BE2C (cell line): ENCODE measurements at regions not wholly inside any gene's neighbourhood (a gene's known extent, or its start where the extent isn't known, plus 50 kb on each side); places are given as distances from the start of the nearest gene placed in this dataset.
"Not testable (repeated sequence)": the region's sequence is repeated elsewhere in the genome, so short reads cannot be mapped to it uniquely, and the experiment has no call there.

Experiments
- DNase-seq: peaks from one replicate; pipeline ENCODE4 v3.0.0-alpha.2; 2020
- H3K27me3 ChIP-seq: fragments of 250-450 bp; sonication (Bioruptor Pico); 2 replicates; pipeline ENCODE4 v1.5.1; 2020; ENCODE audit warnings: mild to moderate bottlenecking
- H3K36me3 ChIP-seq: fragments of 250-450 bp; sonication (Bioruptor Pico); 2 replicates; pipeline ENCODE4 v1.5.1; 2020; ENCODE audit warnings: mild to moderate bottlenecking
- H3K4me1 ChIP-seq: fragments of 250-450 bp; sonication (Bioruptor Pico); 2 replicates; pipeline ENCODE4 v1.5.1; 2020
- H3K4me3 ChIP-seq: 2 replicates; pipeline ENCODE4 v1.5.1; 2011; ENCODE audit warnings: low read depth, low read length
- H3K9me3 ChIP-seq: fragments of 250-450 bp; sonication (Bioruptor Pico); 2 replicates; pipeline ENCODE4 v1.5.1; 2020
- TF ChIP-seq, protein P1 (sequence below): IDR thresholded peaks from 2 replicates; pipeline ENCODE4 v1.5.1; 2012; ENCODE audit warnings: mild to moderate bottlenecking, low read depth, low read length

DNA sequence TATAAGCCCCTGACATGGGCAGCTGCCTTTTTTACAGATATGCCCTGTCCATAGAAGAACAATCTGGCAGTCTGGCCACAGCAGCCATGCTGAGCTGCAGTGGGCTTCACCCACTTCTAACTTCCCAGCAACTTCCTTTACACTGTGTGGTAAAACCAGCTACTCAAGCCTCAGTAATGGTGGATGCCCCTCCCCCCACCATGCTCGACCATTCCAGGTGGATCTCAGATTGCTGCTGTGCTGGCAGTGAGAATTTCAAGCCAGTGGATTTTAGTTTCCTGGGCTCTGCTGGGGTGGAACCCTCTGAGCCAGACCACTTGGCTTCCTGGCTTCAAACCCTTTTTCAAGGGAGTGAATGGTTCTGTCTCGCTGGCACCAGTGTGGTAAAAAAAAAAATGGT, 355.9 kb upstream of the EDA2R start:
- Histone ChIP-seq H3K4me3 (no peak overlapping the region), H3K36me3 (no peaks in the 10 kb centered on the region), H3K27me3 (no peaks in the 10 kb centered on the region), H3K9me3 (no peaks in the 10 kb centered on the region), H3K4me1 (no peaks in the 10 kb centered on the region)
- TF ChIP-seq, protein P1, sequence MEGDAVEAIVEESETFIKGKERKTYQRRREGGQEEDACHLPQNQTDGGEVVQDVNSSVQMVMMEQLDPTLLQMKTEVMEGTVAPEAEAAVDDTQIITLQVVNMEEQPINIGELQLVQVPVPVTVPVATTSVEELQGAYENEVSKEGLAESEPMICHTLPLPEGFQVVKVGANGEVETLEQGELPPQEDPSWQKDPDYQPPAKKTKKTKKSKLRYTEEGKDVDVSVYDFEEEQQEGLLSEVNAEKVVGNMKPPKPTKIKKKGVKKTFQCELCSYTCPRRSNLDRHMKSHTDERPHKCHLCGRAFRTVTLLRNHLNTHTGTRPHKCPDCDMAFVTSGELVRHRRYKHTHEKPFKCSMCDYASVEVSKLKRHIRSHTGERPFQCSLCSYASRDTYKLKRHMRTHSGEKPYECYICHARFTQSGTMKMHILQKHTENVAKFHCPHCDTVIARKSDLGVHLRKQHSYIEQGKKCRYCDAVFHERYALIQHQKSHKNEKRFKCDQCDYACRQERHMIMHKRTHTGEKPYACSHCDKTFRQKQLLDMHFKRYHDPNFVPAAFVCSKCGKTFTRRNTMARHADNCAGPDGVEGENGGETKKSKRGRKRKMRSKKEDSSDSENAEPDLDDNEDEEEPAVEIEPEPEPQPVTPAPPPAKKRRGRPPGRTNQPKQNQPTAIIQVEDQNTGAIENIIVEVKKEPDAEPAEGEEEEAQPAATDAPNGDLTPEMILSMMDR, result no peak
- DNase-seq, result no peak

DNA sequence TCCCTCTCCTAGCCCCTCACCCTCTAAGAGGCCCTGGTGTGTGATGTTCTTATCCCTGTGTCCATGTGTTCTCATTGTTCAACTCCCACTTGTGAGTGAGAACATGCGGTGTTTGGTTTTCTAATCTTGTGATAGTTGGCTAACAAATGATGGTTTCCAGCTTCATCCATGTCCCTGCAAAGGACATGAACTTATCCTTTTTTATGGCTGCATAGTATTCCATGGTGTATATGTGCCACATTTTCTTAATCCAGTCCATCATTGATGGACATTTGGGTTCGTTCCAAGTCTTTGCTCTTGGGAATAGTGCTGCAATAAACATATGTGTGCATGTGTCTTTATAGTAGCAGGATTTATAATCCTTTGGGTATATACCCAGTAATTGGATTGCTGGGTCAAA, 353.2 kb upstream of the EDA2R start:
- H3K36me3 ChIP-seq, H3K9me3 ChIP-seq, DNase-seq, H3K4me3 ChIP-seq, H3K27me3 ChIP-seq, H3K4me1 ChIP-seq: not testable (repeated sequence)

DNA sequence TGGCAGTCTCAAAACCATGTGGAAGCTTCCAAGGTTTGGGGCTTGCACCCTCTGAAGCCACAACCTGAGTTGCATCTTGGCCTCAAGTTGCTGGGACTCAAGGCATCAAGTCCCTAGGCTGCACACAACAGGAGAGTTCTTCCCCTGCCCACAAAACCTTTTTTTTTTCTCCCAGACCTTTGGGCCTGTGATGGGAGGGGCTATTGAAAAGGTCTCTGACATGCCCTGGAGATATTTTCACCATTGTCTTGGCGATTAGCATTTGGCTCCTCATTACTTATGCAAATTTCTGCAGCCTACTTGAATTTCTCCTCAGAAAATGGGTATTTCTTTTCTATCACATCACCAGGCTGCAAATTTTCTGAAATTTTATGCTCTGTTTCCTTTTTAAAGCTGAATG, 349.5 kb upstream of the EDA2R start:
- no peak for DNase-seq
- H3K4me1 ChIP-seq, result no peaks in the 10 kb centered on the region
- TF ChIP-seq, protein P1, result no peak
- no peaks in the 10 kb centered on the region for H3K36me3 ChIP-seq
- no peaks in the 10 kb centered on the region for H3K27me3 ChIP-seq
- H3K9me3 ChIP-seq, result no peaks in the 10 kb centered on the region
- H3K4me3 ChIP-seq, result no peak overlapping the region

DNA sequence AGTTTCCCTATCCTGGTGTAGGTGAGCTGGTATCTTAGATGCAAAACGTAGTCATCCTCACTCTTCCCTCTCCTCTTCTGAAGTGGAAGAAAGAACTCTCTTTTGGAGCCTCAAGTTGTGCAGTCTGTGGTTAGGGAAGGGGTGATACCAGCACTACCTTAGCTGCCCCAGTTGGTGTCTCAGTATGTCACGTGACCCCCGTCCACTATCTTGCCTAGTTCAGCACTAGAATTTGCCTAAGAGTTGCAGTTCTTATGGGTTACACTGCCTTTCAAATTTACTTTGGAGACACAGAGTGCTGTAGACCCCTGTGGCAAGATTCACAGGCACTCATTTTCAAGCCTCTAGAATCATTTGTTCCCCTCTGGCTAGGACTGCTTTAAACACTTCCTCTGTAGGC, 322.8 kb upstream of the EDA2R start:
- H3K9me3 ChIP-seq, result no peaks in the 10 kb centered on the region
- no peaks in the 10 kb centered on the region for H3K27me3 ChIP-seq
- H3K4me3 ChIP-seq, result no peak overlapping the region
- DNase-seq, result no peak
- no peaks in the 10 kb centered on the region for H3K36me3 ChIP-seq
- TF ChIP-seq, protein P1, result no peak
- no peaks in the 10 kb centered on the region for H3K4me1 ChIP-seq

DNA sequence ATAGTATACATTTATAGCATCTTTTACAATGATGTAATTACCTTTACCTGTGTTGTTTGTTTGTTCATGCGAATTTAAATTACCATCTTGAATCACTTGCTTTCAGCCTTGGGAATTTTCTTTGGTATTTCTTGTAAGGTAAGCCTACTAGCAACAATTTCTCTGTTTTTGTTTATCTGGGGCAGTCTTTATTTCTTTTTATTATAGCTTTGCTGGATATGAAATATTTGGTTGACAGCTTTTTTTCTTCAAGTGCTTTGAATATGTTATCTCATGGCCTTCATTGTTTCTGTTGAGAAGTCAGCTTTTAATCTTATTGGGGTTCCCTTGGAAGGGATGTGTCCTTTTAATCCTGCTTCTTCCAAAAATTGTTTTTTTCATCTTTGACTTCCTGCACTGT, 292.8 kb upstream of the EDA2R start:
- H3K4me3 ChIP-seq, result no peak overlapping the region
- H3K27me3 ChIP-seq, result no peaks in the 10 kb centered on the region
- DNase-seq, result no peak
- TF ChIP-seq, protein P1, result no peak
- H3K4me1 ChIP-seq, result no peaks in the 10 kb centered on the region
- no peaks in the 10 kb centered on the region for H3K9me3 ChIP-seq
- H3K36me3 ChIP-seq, result no peaks in the 10 kb centered on the region

DNA sequence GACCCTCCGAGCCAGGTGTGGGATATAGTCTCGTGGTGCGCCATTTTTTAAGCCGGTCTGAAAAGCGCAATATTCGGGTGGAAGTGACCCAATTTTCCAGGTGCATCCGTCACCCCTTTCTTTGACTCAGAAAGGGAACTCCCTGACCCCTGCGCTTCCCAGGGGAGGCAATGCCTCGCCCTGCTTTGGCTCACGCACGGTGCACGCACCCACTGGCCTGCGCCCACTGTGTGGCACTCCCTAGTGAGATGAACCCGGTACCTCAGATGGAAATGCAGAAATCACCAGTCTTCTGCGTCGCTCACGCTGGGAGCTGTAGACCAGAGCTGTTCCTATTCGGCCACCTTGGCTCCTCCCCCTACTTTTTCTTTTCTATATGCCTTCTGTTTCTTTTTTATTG, 291.6 kb upstream of the EDA2R start:
- H3K4me1 ChIP-seq, H3K36me3 ChIP-seq, H3K9me3 ChIP-seq, H3K27me3 ChIP-seq, H3K4me3 ChIP-seq, DNase-seq: not testable (repeated sequence)

DNA sequence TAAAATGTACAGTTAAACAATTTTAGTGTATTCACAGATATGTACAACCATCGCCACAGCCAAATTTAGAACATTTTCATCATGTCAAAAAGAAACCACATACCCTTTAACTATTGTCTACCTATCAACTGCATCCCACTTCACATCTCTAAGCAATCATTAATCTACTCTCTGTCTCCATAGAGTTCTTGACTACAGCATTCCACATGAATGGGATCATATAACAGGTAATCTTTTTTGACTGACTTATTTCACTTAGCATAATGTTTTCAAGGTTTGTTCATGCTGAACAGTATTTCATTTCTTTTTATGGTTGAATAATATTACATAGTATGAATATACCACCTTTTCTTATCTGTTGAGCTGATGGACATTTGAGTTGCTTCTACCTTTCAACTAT, 281.4 kb upstream of the EDA2R start:
- Histone ChIP-seq H3K36me3 (no peaks in the 10 kb centered on the region), H3K27me3 (no peaks in the 10 kb centered on the region), H3K9me3 (no peaks in the 10 kb centered on the region), H3K4me1 (no peaks in the 10 kb centered on the region), H3K4me3 (no peak overlapping the region)
- no peak for DNase-seq
- TF ChIP-seq, protein P1, result no peak
